GM12874 (cell line): ENCODE measurements at regions not wholly inside any gene's neighbourhood (a gene's known extent, or its start where the extent isn't known, plus 50 kb on each side); places are given as distances from the start of the nearest gene placed in this dataset.

ENCODE experiments used
- CTCF ChIP-seq: IDR thresholded peaks from 2 replicates; pipeline ENCODE4 v1.5.1; 2011; ENCODE audit warnings: low read depth, mild to moderate bottlenecking, control low read depth, low read length, moderate library complexity; ENCODE audit not compliant: insufficient read depth

GRCh38 chr3:167120828-167121227 is 259.3 kb downstream of the ZBBX start:
- no peak for TF ChIP-seq CTCF

- TF ChIP-seq CTCF, result no peak
Observed at GRCh38 chr3:167116120-167116922, 263.8 kb downstream of the ZBBX start.

- no peak for TF ChIP-seq CTCF
Observed at GRCh38 chr3:167115331-167115934, 264.7 kb downstream of the ZBBX start.

GRCh38 chr3:167114619-167115018 is 265.5 kb downstream of the ZBBX start:
- TF ChIP-seq CTCF, result no peak

- TF ChIP-seq CTCF, result no peak
Observed at GRCh38 chr3:167113035-167113830, 266.9 kb downstream of the ZBBX start.

GRCh38 chr3:167110901-167111300 is 269.2 kb downstream of the ZBBX start:
- no peak for TF ChIP-seq CTCF

GRCh38 chr3:167109746-167110145 is 270.4 kb downstream of the ZBBX start:
- no peak for TF ChIP-seq CTCF
